K562 (cell line): ENCODE measurements at regions not wholly inside any gene's neighbourhood (a gene's known extent, or its start where the extent isn't known, plus 50 kb on each side); places are given as distances from the start of the nearest gene placed in this dataset.

Source experiments
- ATAC-seq: fragments of 200-7000 bp; cut with Tn5 transposase; 3 replicates; pipeline ENCODE4 v1.9.1; 2020; ENCODE audit warnings: moderate library complexity
- BruUV-seq: library from RNA; stranded (reverse); fragments of 400-500 nt; replicated peaks from 2 replicates; lab custom pipeline; 2021; lab: Mats Ljungman, UMichigan
- CTCF ChIA-PET: fragments of 300-600 bp; formaldehyde crosslinking; extraction: SDS; loops from one replicate; lab custom pipeline; 2021; ENCODE audit warnings: low intra/inter-chr PET ratio; lab: Yijun Ruan, JAX
- POLR2A ChIA-PET: fragments of 300-600, 350-650 bp; sonication (Branson Sonifier 250); formaldehyde crosslinking; extraction: SDS; loops from one replicate; lab custom pipeline; 2021; ENCODE audit warnings: antibody characterized with exemption, inconsistent platforms; lab: Yijun Ruan, JAX
- DNase-seq, 4 experiments: peaks; one replicate each; pipeline versions ENCODE4 v3.0.0 to v3.0.0-alpha.2; 2011 to 2018; ENCODE audit warnings: low spot score in 3 of 4, mixed read lengths in 3 of 4; ENCODE audit errors: extremely low read depth in 1 of 4
- FAIRE-seq: peaks from 2 replicates; lab custom pipeline; 2011; peaks lifted over from hg19 to GRCh38; lab: Jason Lieb, UNC
- H2AFZ ChIP-seq: 2 replicates; pipeline ENCODE4 v1.6.0; 2011; ENCODE audit warnings: low read depth, low read length, control low read depth, inconsistent platforms
- H3K27ac ChIP-seq: fragments of 200-600 bp; 3 replicates; pipeline ENCODE4 v1.8.0; 2011; ENCODE audit warnings: low read depth, mild to moderate bottlenecking, control low read depth, inconsistent platforms, low read length, moderate library complexity, mixed read lengths; ENCODE audit errors: extremely low read depth
- H3K27me3 ChIP-seq, 2 experiments: fragments of 300-600 bp in 1 of 2; 2 replicates in 1 of 2; 3 replicates in 1 of 2; pipeline versions ENCODE4 v1.6.0 to v1.8.0; 2011; ENCODE audit warnings: inconsistent platforms in 2 of 2, low read length in 2 of 2, mild to moderate bottlenecking in 1 of 2, mixed read lengths in 1 of 2, moderate library complexity in 1 of 2; ENCODE audit not compliant: control insufficient read depth in 2 of 2, insufficient read depth in 2 of 2
- H3K36me3 ChIP-seq: fragments of 300-600 bp; 3 replicates; pipeline ENCODE4 v1.8.0; 2011; ENCODE audit warnings: mild to moderate bottlenecking, low read length, inconsistent platforms; ENCODE audit not compliant: control insufficient read depth, insufficient read depth
- H3K4me1 ChIP-seq, 2 experiments: fragments of 200-600 bp in 1 of 2; replicated peaks in 1 of 2; 2 replicates in 1 of 2; 3 replicates in 1 of 2; pipeline versions ENCODE4 v1.5.1 to v1.8.0; 2011; ENCODE audit warnings: inconsistent platforms in 2 of 2, low read length in 2 of 2, mild to moderate bottlenecking in 1 of 2, mixed read lengths in 1 of 2, moderate library complexity in 1 of 2; ENCODE audit not compliant: control insufficient read depth in 2 of 2, insufficient read depth in 2 of 2
- H3K4me2 ChIP-seq: 2 replicates; pipeline ENCODE4 v1.6.1; 2011; ENCODE audit warnings: low read length, control low read depth, inconsistent platforms, mixed read lengths; ENCODE audit not compliant: insufficient read depth
- H3K4me3 ChIP-seq: fragments of 200-600 bp; sonication (generic), shearing (Covaris generic); 2 replicates; pipeline ENCODE4 v1.5.1; 2016; ENCODE audit warnings: control low read depth, inconsistent platforms
- H3K79me2 ChIP-seq: fragments of 200-600 bp; 3 replicates; pipeline ENCODE4 v1.8.0; 2011; ENCODE audit warnings: low read length, inconsistent platforms; ENCODE audit not compliant: control insufficient read depth, insufficient read depth
- H3K9ac ChIP-seq, 2 experiments: 2 replicates each; pipeline versions ENCODE4 v1.6.0 to v1.6.1; 2011; ENCODE audit warnings: low read depth in 2 of 2, low read length in 2 of 2, control low read depth in 1 of 2, inconsistent platforms in 1 of 2, mild to moderate bottlenecking in 1 of 2, mixed read lengths in 1 of 2; ENCODE audit not compliant: insufficient read depth in 1 of 2
- H3K9me1 ChIP-seq: one replicate; pipeline ENCODE4 v1.6.0; 2011; ENCODE audit warnings: inconsistent platforms, mild to moderate bottlenecking, low read length, moderate library complexity; ENCODE audit not compliant: control insufficient read depth, insufficient read depth
- H3K9me3 ChIP-seq: replicated peaks from 2 replicates; pipeline ENCODE4 v1.5.1; 2011; ENCODE audit warnings: low read depth, low read length, inconsistent platforms; ENCODE audit not compliant: control insufficient read depth, insufficient read depth
- H4K20me1 ChIP-seq: replicated peaks from 2 replicates; pipeline ENCODE4 v1.6.1; 2011; ENCODE audit warnings: low read length, inconsistent platforms, mixed read lengths; ENCODE audit not compliant: control insufficient read depth, insufficient read depth
- CBX8 ChIP-seq: fragments of 200-600 bp; sonication (generic); IDR thresholded peaks from 2 replicates; pipeline ENCODE4 v1.6.1; 2012; ENCODE audit warnings: borderline replicate concordance, mixed run types, low read depth, mild to moderate bottlenecking, moderate library complexity, mixed read lengths, low read length, control low read depth, inconsistent platforms; ENCODE audit not compliant: poor library complexity, severe bottlenecking; ENCODE audit errors: extremely low read depth
- CHD4 ChIP-seq: fragments of 200-600 bp; sonication (generic); IDR thresholded peaks from 3 replicates; pipeline ENCODE4 v1.6.1; 2012; ENCODE audit warnings: low read depth, mild to moderate bottlenecking, mixed read lengths, low read length, inconsistent platforms; ENCODE audit not compliant: insufficient read depth, insufficient replicate concordance, poor library complexity, severe bottlenecking
- CXXC5 ChIP-seq: fragments of 250-450 bp; sonication (Bioruptor Pico); IDR thresholded peaks from 2 replicates; pipeline ENCODE4 v1.8.0; 2022; ENCODE audit warnings: inconsistent platforms, mild to moderate bottlenecking, moderate library complexity
- ZFX ChIP-seq: sonication (generic); formaldehyde crosslinking; IDR thresholded peaks from 2 replicates; pipeline ENCODE4 v1.8.0; 2022; ENCODE audit warnings: mild to moderate bottlenecking, missing genetic modification reagents, moderate library complexity
- ZNF518B ChIP-seq: fragments of 250-450 bp; sonication (Bioruptor Pico); IDR thresholded peaks from 2 replicates; pipeline ENCODE4 v1.5.0; 2021; ENCODE audit warnings: mild to moderate bottlenecking, moderate library complexity
- WGBS: fragments of 100-300 bp; shearing (Covaris generic); methylation state at CpG from one replicate; pipeline ENCODE4 v1.1.6; 2016; ENCODE audit warnings: low coverage, mixed read lengths; ENCODE audit not compliant: insufficient coverage; ENCODE audit errors: missing lambda C conversion rate; 5-methylcytosine and 5-hydroxymethylcytosine counted together
- in situ Hi-C: fragments of 300-500 bp; cut with MboI; formaldehyde crosslinking; loops from 4 replicates; pipeline ENCODE4 v1.15.0; 2018; ENCODE audit warnings: inconsistent platforms, mixed read lengths
- intact Hi-C: fragments of 100-400 bp; cut with micrococcal nuclease; formaldehyde crosslinking; loops from 2 replicates; pipeline ENCODE4 v1.14.2; 2022

DNA sequence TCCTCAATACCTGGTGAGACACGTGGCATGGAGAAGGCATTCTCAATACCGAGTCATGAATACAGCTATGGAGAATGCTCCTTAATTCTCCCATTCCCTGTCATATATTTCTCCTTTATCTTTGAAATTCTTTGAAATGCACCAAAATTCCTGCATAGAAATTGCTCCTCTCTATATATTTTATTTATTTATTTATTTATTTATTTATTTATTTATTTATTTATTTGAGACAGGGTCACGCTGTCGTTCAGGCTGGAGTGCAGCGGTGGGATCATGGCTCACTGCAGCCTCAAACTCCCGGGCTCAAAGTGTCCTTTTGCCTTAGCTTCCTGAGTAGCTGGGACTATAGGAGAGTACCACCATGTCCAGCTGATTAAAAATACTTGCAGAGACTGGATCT lies 190.3 kb upstream of the MAF start:
- WGBS, result 63% methylated on average over 6 of the region's 6 CpGs
- intact Hi-C loops (no loop called here), in situ Hi-C loops (no loop called here)
- no peak for ATAC-seq
- no peak overlapping the region for H2AFZ ChIP-seq
- TF ChIP-seq CHD4 (no peak), ZFX (CRISPR knock-in tag) (no peak), CBX8 (no peak), CXXC5 (no peak), ZNF518B (no peak)
- no peak overlapping the region for H3K4me2 ChIP-seq
- no TSS peak for BruUV-seq
- no peak for DNase-seq
- H4K20me1 ChIP-seq, result no peaks in the 10 kb centered on the region
- no peaks in the 10 kb centered on the region for H3K36me3 ChIP-seq
- H3K9ac ChIP-seq, result no peak overlapping the region
- no peaks in the 10 kb centered on the region for H3K9me1 ChIP-seq
- H3K4me3 ChIP-seq, result no peak overlapping the region
- CTCF ChIA-PET, result no interaction called here
- H3K27ac ChIP-seq, result no peak overlapping the region
- H3K9me3 ChIP-seq, result no peaks in the 10 kb centered on the region
- H3K79me2 ChIP-seq, result no peaks in the 10 kb centered on the region
- no peaks in the 10 kb centered on the region for H3K4me1 ChIP-seq
- no peak for FAIRE-seq
- no peaks in the 10 kb centered on the region; a peak in 1 of 5 replicates for H3K27me3 ChIP-seq
- POLR2A ChIA-PET, result interaction anchor here (0.6 to 1.2 kb wide), 4 partner anchors 10 to 277 kb away, joined by 3 to 4 read pairs (median 3); no protein-coding TSS in a partner anchor
